H9 (cell line): ENCODE measurements at regions not wholly inside any gene's neighbourhood (a gene's known extent, or its start where the extent isn't known, plus 50 kb on each side); places are given as distances from the start of the nearest gene placed in this dataset.

Source experiments
- DNase-seq: peaks from one replicate; pipeline ENCODE4 v3.0.0-alpha.2; 2017
- H2AFZ ChIP-seq: one replicate; pipeline ENCODE4 v1.6.1; 2013; ENCODE audit warnings: mild to moderate bottlenecking, low read length, control low read depth, moderate library complexity
- H2AK5ac ChIP-seq: 2 replicates; pipeline ENCODE4 v1.6.1; 2013; ENCODE audit warnings: low read length, control low read depth, mixed read lengths; ENCODE audit not compliant: insufficient read length
- H2BK120ac ChIP-seq: one replicate; pipeline ENCODE4 v1.6.1; 2013; ENCODE audit warnings: low read depth, mild to moderate bottlenecking, low read length, control low read depth, inconsistent platforms; ENCODE audit not compliant: poor library complexity, severe bottlenecking
- H2BK12ac ChIP-seq: 2 replicates; pipeline ENCODE4 v1.6.1; 2013; ENCODE audit warnings: low read length, control low read depth, mixed read lengths, low read depth; ENCODE audit not compliant: insufficient read length
- H2BK15ac ChIP-seq: 2 replicates; pipeline ENCODE4 v1.6.1; 2013; ENCODE audit warnings: low read depth, low read length, control low read depth
- H2BK20ac ChIP-seq: one replicate; pipeline ENCODE4 v1.6.1; 2013; ENCODE audit warnings: low read depth, mild to moderate bottlenecking, low read length, control low read depth, inconsistent platforms; ENCODE audit not compliant: poor library complexity, severe bottlenecking
- H2BK5ac ChIP-seq: 2 replicates; pipeline ENCODE4 v1.6.1; 2013; ENCODE audit warnings: low read length, control low read depth, mixed read lengths; ENCODE audit not compliant: insufficient read length
- H3K14ac ChIP-seq: 2 replicates; pipeline ENCODE4 v1.6.1; 2013; ENCODE audit warnings: low read length, control low read depth; ENCODE audit not compliant: insufficient read depth
- H3K18ac ChIP-seq: 2 replicates; pipeline ENCODE4 v1.6.1; 2013; ENCODE audit warnings: low read depth, mild to moderate bottlenecking, mixed read lengths, low read length, control low read depth; ENCODE audit not compliant: insufficient read length
- H3K23ac ChIP-seq: 2 replicates; pipeline ENCODE4 v1.6.1; 2013; ENCODE audit warnings: low read length, control low read depth, mixed read lengths, low read depth; ENCODE audit not compliant: insufficient read length
- H3K23me2 ChIP-seq: 2 replicates; pipeline ENCODE4 v1.6.1; 2013; ENCODE audit warnings: low read depth, mild to moderate bottlenecking, mixed read lengths, low read length, control low read depth; ENCODE audit not compliant: insufficient read length, poor library complexity, severe bottlenecking
- H3K27ac ChIP-seq: 2 replicates; pipeline ENCODE4 v1.5.1; 2013; ENCODE audit warnings: low read length, control low read depth, mixed read lengths, low read depth; ENCODE audit not compliant: insufficient read length
- H3K27me3 ChIP-seq: 2 replicates; pipeline ENCODE4 v1.6.1; 2013; ENCODE audit warnings: low read length, control low read depth, inconsistent platforms; ENCODE audit not compliant: insufficient read depth
- H3K4ac ChIP-seq: 2 replicates; pipeline ENCODE4 v1.6.1; 2013; ENCODE audit warnings: low read depth, mild to moderate bottlenecking, control low read depth, inconsistent platforms, low read length, moderate library complexity
- H3K4me1 ChIP-seq: 2 replicates; pipeline ENCODE4 v1.6.1; 2013; ENCODE audit warnings: low read length, control low read depth, inconsistent platforms; ENCODE audit not compliant: insufficient read depth
- H3K4me2 ChIP-seq: 2 replicates; pipeline ENCODE4 v1.6.1; 2013; ENCODE audit warnings: low read length, control low read depth, mixed read lengths; ENCODE audit not compliant: insufficient read length, insufficient read depth
- H3K56ac ChIP-seq: 2 replicates; pipeline ENCODE4 v1.6.1; 2013; ENCODE audit warnings: low read depth, mild to moderate bottlenecking, mixed read lengths, low read length, control low read depth; ENCODE audit not compliant: insufficient read length
- H3K79me1 ChIP-seq: 2 replicates; pipeline ENCODE4 v1.6.1; 2013; ENCODE audit warnings: low read depth, mild to moderate bottlenecking, moderate library complexity, low read length, control low read depth, inconsistent platforms; ENCODE audit not compliant: insufficient read depth, poor library complexity, severe bottlenecking
- H3K79me2 ChIP-seq: 2 replicates; pipeline ENCODE4 v1.6.1; 2013; ENCODE audit warnings: low read length, control low read depth, inconsistent platforms; ENCODE audit not compliant: insufficient read depth
- H3K9ac ChIP-seq: 2 replicates; pipeline ENCODE4 v1.6.1; 2013; ENCODE audit warnings: low read length, control low read depth, mixed read lengths; ENCODE audit not compliant: insufficient read length; ENCODE audit errors: extremely low read depth
- H3K9me3 ChIP-seq: one replicate; pipeline ENCODE4 v1.6.1; 2013; ENCODE audit warnings: low read depth, low read length, inconsistent platforms; ENCODE audit not compliant: control insufficient read depth
- H3T11ph ChIP-seq: one replicate; pipeline ENCODE4 v1.6.1; 2013; ENCODE audit warnings: mild to moderate bottlenecking, low read length, control low read depth, inconsistent platforms
- H4K20me1 ChIP-seq: one replicate; pipeline ENCODE4 v1.6.1; 2013; ENCODE audit not compliant: control insufficient read depth, insufficient read length, insufficient read depth
- H4K5ac ChIP-seq: 2 replicates; pipeline ENCODE4 v1.6.1; 2013; ENCODE audit warnings: low read depth, mild to moderate bottlenecking, mixed read lengths, low read length, control low read depth; ENCODE audit not compliant: insufficient read length
- H4K8ac ChIP-seq: replicated peaks from 2 replicates; pipeline ENCODE4 v1.6.1; 2013; ENCODE audit warnings: low read length, control low read depth, mixed read lengths, low read depth; ENCODE audit not compliant: insufficient read length
- H4K91ac ChIP-seq: 2 replicates; pipeline ENCODE4 v1.6.1; 2013; ENCODE audit warnings: low read depth, mild to moderate bottlenecking, moderate library complexity, mixed read lengths, low read length, control low read depth; ENCODE audit not compliant: insufficient read length
- H3K27ac Mint-ChIP-seq, 3 experiments: 2 replicates in 2 of 3; 3 replicates in 1 of 3; pipeline ENCODE4 v1.8.0; 2020 to 2021; ENCODE audit warnings: mixed read lengths in 3 of 3, mild to moderate bottlenecking in 1 of 3, moderate library complexity in 1 of 3
- H3K27me3 Mint-ChIP-seq: 2 replicates; pipeline ENCODE4 v1.8.0; 2021; ENCODE audit warnings: low read depth, mild to moderate bottlenecking, moderate library complexity, mixed read lengths
- H3K36me3 Mint-ChIP-seq, 3 experiments: 2 replicates in 2 of 3; 3 replicates in 1 of 3; pipeline ENCODE4 v1.8.0; 2020 to 2021; ENCODE audit warnings: low read depth in 3 of 3, mixed read lengths in 3 of 3; ENCODE audit not compliant: insufficient read depth in 1 of 3
- H3K4me1 Mint-ChIP-seq, 2 experiments: 2 replicates each; pipeline ENCODE4 v1.8.0; 2020; ENCODE audit warnings: mixed read lengths in 2 of 2
- H3K4me3 Mint-ChIP-seq, 2 experiments: 2 replicates in 1 of 2; 3 replicates in 1 of 2; pipeline ENCODE4 v1.8.0; 2020 to 2021; ENCODE audit warnings: mild to moderate bottlenecking in 2 of 2, mixed read lengths in 2 of 2, moderate library complexity in 1 of 2
- H3K9me3 Mint-ChIP-seq, 2 experiments: 2 replicates in 1 of 2; 3 replicates in 1 of 2; pipeline ENCODE4 v1.8.0; 2020; ENCODE audit warnings: mild to moderate bottlenecking in 2 of 2, mixed read lengths in 2 of 2, moderate library complexity in 1 of 2
- CTCF ChIP-seq: fragments of 200-600 bp; sonication (generic); conservative IDR thresholded peaks from 3 replicates; pipeline ENCODE4 v1.8.0; 2021; ENCODE audit warnings: antibody characterized with exemption, mild to moderate bottlenecking
- WGBS: extraction: QIAGEN DNeasy Blood & Tissue Kit; methylation state at CpG from one replicate; pipeline ENCODE4 v1.1.7; 2013; ENCODE audit warnings: missing lambda C conversion rate, low lambda C conversion rate, mixed read lengths; ENCODE audit not compliant: insufficient read length; ENCODE audit errors: extremely low coverage; 5-methylcytosine and 5-hydroxymethylcytosine counted together

- no CpG with 5 or more reads among the region's 4 CpGs for WGBS
- H3K14ac ChIP-seq, result no peak overlapping the region
- H3K27me3 Mint-ChIP-seq, result no peaks in the 10 kb centered on the region
- no peaks in the 10 kb centered on the region for H3K27me3 ChIP-seq
- H4K20me1 ChIP-seq, result no peaks in the 10 kb centered on the region
- no peak overlapping the region for H3T11ph ChIP-seq
- DNase-seq, result no peak
- H3K4me1 Mint-ChIP-seq, result peaks cover 20 to 39% of the 10 kb centered on the region in 2 experiments
- no peak overlapping the region for H3K4me2 ChIP-seq
- TF ChIP-seq CTCF, result no peak
- H3K23me2 ChIP-seq, result no peaks in the 10 kb centered on the region
- no peak overlapping the region for H2BK20ac ChIP-seq
- H3K36me3 Mint-ChIP-seq, result peaks cover 3 to 5% (median 4%) of the 10 kb centered on the region in 3 experiments; a peak in 6 of 7 replicates
- no peak overlapping the region for H3K4me3 Mint-ChIP-seq
- H3K4me1 ChIP-seq, result peaks cover 16% of the 10 kb centered on the region; the same call in 1 of the 2 replicates
- no peak overlapping the region for H4K5ac ChIP-seq
- no peaks in the 10 kb centered on the region; a peak in 1 of 5 replicates for H3K9me3 Mint-ChIP-seq
- H3K27ac Mint-ChIP-seq, result peak overlapping the region in 1 of 3 experiments; percentile 34; a peak in 1 of 7 replicates
- H3K27ac ChIP-seq, result no peak overlapping the region
- H2AFZ ChIP-seq, result no peak overlapping the region
- H3K9ac ChIP-seq, result no peak overlapping the region
- H4K91ac ChIP-seq, result no peak overlapping the region
- H2AK5ac ChIP-seq, result no peak overlapping the region
- H3K23ac ChIP-seq, result no peak overlapping the region
- H2BK12ac ChIP-seq, result no peak overlapping the region
- H2BK15ac ChIP-seq, result no peak overlapping the region
- H4K8ac ChIP-seq, result no peak overlapping the region
- H2BK5ac ChIP-seq, result no peak overlapping the region
- no peak overlapping the region for H2BK120ac ChIP-seq
- no peaks in the 10 kb centered on the region for H3K9me3 ChIP-seq
- no peak overlapping the region for H3K56ac ChIP-seq
- H3K18ac ChIP-seq, result no peak overlapping the region
- H3K79me2 ChIP-seq, result no peaks in the 10 kb centered on the region
- H3K79me1 ChIP-seq, result no peaks in the 10 kb centered on the region
- no peak overlapping the region for H3K4ac ChIP-seq
These were observed 169.9 kb upstream of the S100G start for GRCh38 chrX:16480049-16480448.
